HG03342 (cell line): ENCODE measurements at regions not wholly inside any gene's neighbourhood (a gene's known extent, or its start where the extent isn't known, plus 50 kb on each side); places are given as distances from the start of the nearest gene placed in this dataset.
"Not testable (repeated sequence)": the region's sequence is repeated elsewhere in the genome, so short reads cannot be mapped to it uniquely, and the experiment has no call there.

Experiments
- ATAC-seq: cut with Tn5 transposase; IDR thresholded peaks from one replicate; pipeline ENCODE4 v1.9.1; 2021; ENCODE audit warnings: mild to moderate bottlenecking, moderate library complexity; ENCODE audit not compliant: unreplicated experiment

- no peak for ATAC-seq
These were observed 109.4 kb downstream of the TMEM30B start for GRCh38 chr14:61171727-61172126.

GRCh38 chr14:61168141-61168540 lies 113.0 kb downstream of the TMEM30B start:
- ATAC-seq, result no peak

- no peak for ATAC-seq
These were observed 113.5 kb downstream of the TMEM30B start for GRCh38 chr14:61167642-61168041.

GRCh38 chr14:61160798-61161197 lies 120.3 kb downstream of the TMEM30B start:
- ATAC-seq, result no peak

- no peak for ATAC-seq
These were observed 126.5 kb downstream of the TMEM30B start for GRCh38 chr14:61154641-61155040.

GRCh38 chr14:61153914-61154545 lies 127.1 kb downstream of the TMEM30B start:
- no peak for ATAC-seq

- ATAC-seq, result no peak
These were observed 127.7 kb downstream of the TMEM30B start for GRCh38 chr14:61153431-61153830.

GRCh38 chr14:61152851-61153364 lies 128.2 kb downstream of the TMEM30B start:
- ATAC-seq, result no peak

GRCh38 chr14:61151251-61151650 lies 129.9 kb downstream of the TMEM30B start:
- ATAC-seq, result no peak

- no peak for ATAC-seq
These were observed 130.3 kb downstream of the TMEM30B start for GRCh38 chr14:61150851-61151250.

GRCh38 chr14:61149896-61150295 lies 131.2 kb downstream of the TMEM30B start:
- no peak for ATAC-seq

GRCh38 chr14:61148742-61149350 lies 132.3 kb downstream of the TMEM30B start:
- ATAC-seq, result no peak

GRCh38 chr14:61147831-61148549 lies 133.1 kb downstream of the TMEM30B start:
- ATAC-seq, result no peak

- no peak for ATAC-seq
These were observed 133.7 kb downstream of the TMEM30B start for GRCh38 chr14:61147381-61147821.

GRCh38 chr14:61146899-61147298 lies 134.2 kb downstream of the TMEM30B start:
- no peak for ATAC-seq

- ATAC-seq, result no peak
These were observed 135.1 kb downstream of the TMEM30B start for GRCh38 chr14:61145903-61146481.

GRCh38 chr14:61145034-61145902 lies 135.9 kb downstream of the TMEM30B start:
- no peak for ATAC-seq

GRCh38 chr14:61144117-61145033 lies 136.8 kb downstream of the TMEM30B start:
- not testable (repeated sequence) for ATAC-seq

- ATAC-seq, result no peak
These were observed 140.3 kb downstream of the TMEM30B start for GRCh38 chr14:61140872-61141271.
